GM12873 (cell line): ENCODE measurements at regions not wholly inside any gene's neighbourhood (a gene's known extent, or its start where the extent isn't known, plus 50 kb on each side); places are given as distances from the start of the nearest gene placed in this dataset.

Source experiments
- TF ChIP-seq, protein P1 (sequence below): IDR thresholded peaks from 2 replicates; pipeline ENCODE4 v1.5.1; 2012; ENCODE audit warnings: low read depth, mild to moderate bottlenecking, moderate library complexity, low read length, control low read depth; ENCODE audit not compliant: insufficient read depth; ENCODE audit errors: missing control alignments

DNA sequence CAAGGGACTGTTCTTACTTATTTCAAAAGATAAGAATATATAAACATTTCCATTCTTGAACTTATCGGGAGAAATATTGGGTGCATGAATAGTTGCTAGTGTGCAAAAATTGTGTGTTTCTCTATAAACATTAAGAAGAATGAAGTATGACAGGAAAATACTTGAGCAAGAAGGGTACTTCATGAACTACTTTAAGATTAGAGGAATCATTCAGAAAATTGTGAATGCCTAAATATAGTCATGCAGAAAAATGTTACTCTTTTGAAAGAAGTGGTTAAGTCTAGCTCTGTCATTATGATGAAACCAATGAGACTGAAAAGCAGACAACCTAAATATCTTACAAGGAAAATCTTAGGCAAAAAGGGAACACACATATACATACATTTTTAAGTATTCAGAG, 207.8 kb upstream of the PCDH18 start:
- TF ChIP-seq, protein P1, sequence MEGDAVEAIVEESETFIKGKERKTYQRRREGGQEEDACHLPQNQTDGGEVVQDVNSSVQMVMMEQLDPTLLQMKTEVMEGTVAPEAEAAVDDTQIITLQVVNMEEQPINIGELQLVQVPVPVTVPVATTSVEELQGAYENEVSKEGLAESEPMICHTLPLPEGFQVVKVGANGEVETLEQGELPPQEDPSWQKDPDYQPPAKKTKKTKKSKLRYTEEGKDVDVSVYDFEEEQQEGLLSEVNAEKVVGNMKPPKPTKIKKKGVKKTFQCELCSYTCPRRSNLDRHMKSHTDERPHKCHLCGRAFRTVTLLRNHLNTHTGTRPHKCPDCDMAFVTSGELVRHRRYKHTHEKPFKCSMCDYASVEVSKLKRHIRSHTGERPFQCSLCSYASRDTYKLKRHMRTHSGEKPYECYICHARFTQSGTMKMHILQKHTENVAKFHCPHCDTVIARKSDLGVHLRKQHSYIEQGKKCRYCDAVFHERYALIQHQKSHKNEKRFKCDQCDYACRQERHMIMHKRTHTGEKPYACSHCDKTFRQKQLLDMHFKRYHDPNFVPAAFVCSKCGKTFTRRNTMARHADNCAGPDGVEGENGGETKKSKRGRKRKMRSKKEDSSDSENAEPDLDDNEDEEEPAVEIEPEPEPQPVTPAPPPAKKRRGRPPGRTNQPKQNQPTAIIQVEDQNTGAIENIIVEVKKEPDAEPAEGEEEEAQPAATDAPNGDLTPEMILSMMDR, result no peak

DNA sequence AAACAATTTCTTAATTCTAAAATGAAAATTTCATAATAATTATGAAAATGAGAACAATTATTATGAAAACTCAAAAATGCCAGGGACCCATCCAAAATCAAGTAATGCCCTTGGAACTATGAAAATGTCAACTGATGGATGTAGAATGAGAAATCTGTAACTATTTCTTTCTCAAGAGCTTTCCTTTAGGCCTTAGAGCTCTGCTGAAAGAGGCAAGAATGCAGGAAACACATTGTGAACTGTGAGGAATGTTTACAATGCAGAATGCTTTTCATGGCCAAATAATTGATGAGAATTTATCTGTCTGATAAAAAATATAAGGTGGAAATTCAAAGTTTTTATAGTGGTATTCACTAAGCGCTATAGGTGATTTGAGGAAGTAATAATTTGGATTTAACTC, 207.1 kb upstream of the PCDH18 start:
- TF ChIP-seq, protein P1, result no peak

DNA sequence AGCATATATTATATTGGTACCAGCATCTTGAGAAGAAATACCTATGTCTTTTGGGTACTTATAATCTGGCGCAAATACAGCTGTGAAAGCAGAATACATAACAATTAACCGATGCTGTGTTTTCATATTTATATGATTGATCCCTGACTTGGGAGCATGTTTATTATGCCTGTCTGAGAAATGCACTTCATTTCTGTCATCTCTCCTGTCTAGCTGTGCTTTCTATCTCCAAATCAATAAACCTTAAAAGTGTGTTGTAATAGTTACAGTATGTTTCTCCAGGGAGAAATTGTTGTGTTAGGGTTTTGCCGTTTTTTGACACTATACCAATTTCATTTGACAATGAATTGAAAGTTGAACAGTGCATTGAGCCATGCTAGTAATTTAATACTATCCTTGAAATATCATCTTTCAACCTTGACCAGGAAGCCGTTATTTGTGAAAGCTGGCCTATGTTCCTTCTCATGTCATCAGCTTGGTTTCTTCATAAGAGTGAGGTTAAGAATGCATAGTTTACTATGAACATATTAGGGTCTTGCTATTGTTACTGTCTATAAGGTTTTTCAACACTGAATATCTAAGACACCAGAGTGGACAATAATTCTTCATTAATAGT, 206.2 kb upstream of the PCDH18 start:
- TF ChIP-seq, protein P1, result no peak

DNA sequence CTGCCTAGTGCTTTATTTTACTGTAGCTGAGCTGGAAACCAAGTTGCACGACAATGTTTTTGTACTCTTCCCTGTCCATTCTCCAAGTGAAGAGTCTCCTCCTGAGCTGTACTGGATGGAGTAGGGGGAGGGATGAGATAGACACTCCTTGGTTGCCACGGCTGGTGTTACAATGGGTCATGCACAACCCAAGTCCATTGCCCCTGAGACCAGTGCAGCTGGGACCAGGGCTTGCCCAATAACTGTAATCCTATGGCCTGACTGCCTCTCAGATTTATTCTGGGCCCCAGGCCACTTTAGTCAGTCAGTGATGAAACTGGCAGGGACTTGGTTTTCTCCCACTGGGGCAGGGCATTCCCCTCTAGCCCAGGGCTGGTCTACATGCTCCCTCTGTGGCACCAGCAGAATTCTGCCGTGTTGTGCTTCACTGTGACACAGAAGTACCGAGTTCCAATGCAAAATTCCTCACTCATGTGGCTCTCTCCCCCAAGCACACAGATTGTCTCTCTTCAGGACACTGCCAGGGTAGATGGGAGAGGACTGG, 203.3 kb upstream of the PCDH18 start:
- TF ChIP-seq, protein P1, result no peak

DNA sequence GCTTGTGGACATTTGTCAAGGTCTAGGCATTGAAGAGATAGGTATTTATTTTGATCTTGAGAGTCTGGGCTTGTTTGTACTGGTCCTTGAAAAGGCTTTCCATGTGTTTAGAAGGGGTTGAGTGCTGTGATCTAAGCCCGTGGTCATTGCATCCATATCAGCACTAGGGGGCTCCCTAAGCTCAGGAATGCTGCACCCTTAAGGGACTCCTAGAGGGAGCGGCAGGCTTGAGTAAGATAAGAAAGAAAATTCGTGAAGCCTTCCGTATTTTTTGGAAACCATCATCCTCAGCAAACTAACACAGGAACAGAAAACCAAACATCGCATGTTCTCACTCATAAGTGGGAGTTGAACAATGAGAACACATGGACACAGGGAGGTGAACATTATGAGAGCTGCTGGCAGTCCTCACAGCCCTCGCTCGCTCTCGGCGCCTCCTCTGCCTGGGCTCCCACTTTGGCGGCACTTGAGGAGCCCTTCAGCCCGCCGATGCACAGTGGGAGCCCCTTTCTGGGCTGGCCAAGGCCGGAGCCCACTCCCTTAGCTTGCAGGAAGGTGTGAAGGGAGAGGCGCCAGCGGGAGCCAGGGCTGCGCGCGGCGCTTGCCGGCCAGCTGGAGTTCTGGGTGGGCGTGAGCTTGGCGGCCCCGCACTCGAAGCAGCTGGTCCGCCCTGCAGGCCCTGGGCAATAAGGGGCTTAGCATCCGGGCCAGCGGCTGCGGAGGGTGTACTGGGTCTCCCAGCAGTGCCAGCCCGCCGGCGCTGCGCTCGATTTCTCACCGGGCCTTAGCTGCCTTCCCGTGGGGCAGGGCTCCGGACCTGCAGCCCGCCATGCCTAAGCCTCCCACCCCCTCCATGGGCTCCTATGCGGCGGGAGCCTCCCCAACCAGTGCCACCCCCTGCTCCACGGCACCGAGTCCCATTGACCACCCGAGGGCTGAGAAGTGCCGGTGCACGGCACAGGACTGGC, 201.2 kb upstream of the PCDH18 start:
- TF ChIP-seq, protein P1, result peak; percentile 66

DNA sequence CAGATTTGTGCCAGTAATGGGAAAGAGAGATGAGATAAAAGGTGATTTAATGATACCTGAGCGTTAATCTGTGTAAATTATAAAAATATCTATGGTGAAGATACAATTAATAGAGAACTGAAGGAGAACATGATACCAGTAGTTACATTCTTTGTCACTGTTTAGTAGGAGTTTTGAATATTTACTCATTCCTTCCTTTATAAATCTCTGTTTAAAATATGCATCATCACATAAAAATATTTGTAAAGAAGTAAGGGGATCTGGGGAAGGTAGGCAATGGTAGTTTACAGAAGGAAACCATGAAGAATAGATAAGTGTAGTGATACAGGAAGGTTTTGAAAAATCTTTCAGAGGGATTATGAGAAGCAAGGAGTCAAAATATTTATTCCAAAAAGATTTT, 190.6 kb upstream of the PCDH18 start:
- TF ChIP-seq, protein P1, result no peak

DNA sequence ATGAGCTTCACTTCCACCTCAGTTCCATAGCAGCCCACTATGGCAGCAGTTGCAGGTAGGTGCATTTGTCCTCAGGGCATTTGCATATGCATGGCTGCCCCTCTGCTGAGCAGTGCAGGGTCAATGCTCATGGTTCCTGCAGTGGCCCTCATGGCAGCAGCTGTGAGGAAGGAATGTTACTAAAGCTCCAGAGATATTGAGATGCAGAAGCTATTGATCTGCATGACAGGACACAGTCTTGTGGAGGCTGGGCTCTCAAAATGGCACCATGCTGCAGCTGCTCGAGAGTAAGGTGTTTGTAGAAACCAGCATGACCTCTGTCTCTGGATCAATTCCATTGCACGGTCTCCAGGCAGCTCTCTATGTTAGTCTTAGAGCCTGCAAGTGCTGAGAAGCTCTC, 179.2 kb upstream of the PCDH18 start:
- TF ChIP-seq, protein P1, result no peak
